Gastroesophageal sphincter (tissue), 4 donors: ENCODE measurements at regions not wholly inside any gene's neighbourhood (a gene's known extent, or its start where the extent isn't known, plus 50 kb on each side); places are given as distances from the start of the nearest gene placed in this dataset.

ENCODE experiments used
- ATAC-seq: fragments of 150-250 bp; one replicate; pipeline ENCODE4 v1.9.1; 2016; ENCODE audit warnings: mild to moderate bottlenecking, moderate library complexity
- H3K27ac ChIP-seq, 4 donors: fragments of 200-600 bp; sonication (generic) in 3 of 4; 1 replicate in 3 of 4; 2 replicates in 1 of 4; pipeline ENCODE4 v1.5.1; 2016 to 2019
- H3K27me3 ChIP-seq: fragments of 200-600 bp; sonication (generic); one replicate; pipeline ENCODE4 v1.5.1; 2019
- H3K36me3 ChIP-seq, 2 donors: fragments of 200-600 bp; sonication (generic); one replicate each; pipeline ENCODE4 v1.5.1; 2019; ENCODE audit warnings: control low read depth in 1 of 2
- H3K4me1 ChIP-seq, 3 donors: fragments of 200-600 bp; sonication (generic); 1 replicate in 2 of 3; 2 replicates in 1 of 3; pipeline ENCODE4 v1.5.1; 2016 to 2019; ENCODE audit warnings: control low read depth in 2 of 3
- H3K4me3 ChIP-seq, 2 donors: fragments of 200-600 bp; sonication (generic); one replicate each; pipeline ENCODE4 v1.5.1; 2019; ENCODE audit warnings: mild to moderate bottlenecking in 1 of 2, moderate library complexity in 1 of 2
- H3K9me3 ChIP-seq, 3 donors: fragments of 200-600 bp; sonication (generic); one replicate each; pipeline ENCODE4 v1.5.1; 2017 to 2019; ENCODE audit warnings: control low read depth in 2 of 3
- EP300 ChIP-seq: sonication (generic); formaldehyde crosslinking; IDR thresholded peaks from one replicate; pipeline ENCODE4 v1.6.1; 2017; ENCODE audit warnings: antibody characterized with exemption, mild to moderate bottlenecking
- POLR2A ChIP-seq, 2 donors: fragments of 450-650 bp; IDR thresholded peaks; one replicate each; pipeline ENCODE4 v1.6.1; 2017; ENCODE audit warnings: antibody characterized with exemption in 2 of 2, mild to moderate bottlenecking in 2 of 2, moderate library complexity in 1 of 2
- POLR2AphosphoS5 ChIP-seq: sonication (generic); formaldehyde crosslinking; IDR thresholded peaks from one replicate; pipeline ENCODE4 v1.6.1; 2017; ENCODE audit warnings: antibody characterized with exemption
- WGBS, 2 donors: methylation state at CpG; one replicate each; pipeline ENCODE4 v1.1.5; 2018; ENCODE audit warnings: low coverage in 1 of 2; 5-methylcytosine and 5-hydroxymethylcytosine counted together
- TF ChIP-seq, protein P1 (sequence below), 4 experiments: fragments of 200-600 bp in 2 of 4; fragments of 450-650 bp in 2 of 4; sonication (generic) in 1 of 4; IDR thresholded peaks; one replicate each; pipeline ENCODE4 v1.5.1; 2017 to 2019; ENCODE audit warnings: antibody characterized with exemption in 4 of 4, mild to moderate bottlenecking in 2 of 4, moderate library complexity in 2 of 4

DNA sequence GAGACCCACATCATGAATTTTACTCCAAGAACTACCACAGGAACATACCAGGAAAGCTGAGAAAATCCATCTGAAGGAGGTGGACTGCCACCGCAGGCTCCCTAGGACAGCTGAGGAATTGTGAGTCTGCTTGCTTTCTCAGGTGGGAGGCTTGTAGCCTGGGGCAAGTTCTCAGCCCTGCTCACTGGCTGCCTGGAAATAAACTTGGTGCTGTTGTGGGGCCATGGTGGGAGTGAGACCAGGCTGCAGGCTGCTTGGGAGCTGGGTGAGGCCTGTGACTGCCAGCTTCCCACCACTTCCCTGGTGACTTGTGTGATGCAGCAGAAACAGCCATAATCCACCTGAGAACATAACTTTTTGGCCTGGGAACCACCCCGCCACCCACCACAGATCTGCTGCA lies 132.7 kb upstream of the RAG2 start:
- peaks cover 0 to 8% (median 0%) of the 10 kb centered on the region in 3 donors for H3K9me3 ChIP-seq
- no peak for ATAC-seq
- H3K4me3 ChIP-seq, result no peak overlapping the region
- 100% methylated on average over 1 of the region's 2 CpGs; no CpG with 5 or more reads in 1 of the 2 donors for WGBS, 2 donors
- no peaks in the 10 kb centered on the region for H3K27me3 ChIP-seq
- TF ChIP-seq POLR2A (IDR thresholded peaks at IDR 0.05) (no peak), POLR2AphosphoS5 (no peak), EP300 (no peak)
- TF ChIP-seq, protein P1, sequence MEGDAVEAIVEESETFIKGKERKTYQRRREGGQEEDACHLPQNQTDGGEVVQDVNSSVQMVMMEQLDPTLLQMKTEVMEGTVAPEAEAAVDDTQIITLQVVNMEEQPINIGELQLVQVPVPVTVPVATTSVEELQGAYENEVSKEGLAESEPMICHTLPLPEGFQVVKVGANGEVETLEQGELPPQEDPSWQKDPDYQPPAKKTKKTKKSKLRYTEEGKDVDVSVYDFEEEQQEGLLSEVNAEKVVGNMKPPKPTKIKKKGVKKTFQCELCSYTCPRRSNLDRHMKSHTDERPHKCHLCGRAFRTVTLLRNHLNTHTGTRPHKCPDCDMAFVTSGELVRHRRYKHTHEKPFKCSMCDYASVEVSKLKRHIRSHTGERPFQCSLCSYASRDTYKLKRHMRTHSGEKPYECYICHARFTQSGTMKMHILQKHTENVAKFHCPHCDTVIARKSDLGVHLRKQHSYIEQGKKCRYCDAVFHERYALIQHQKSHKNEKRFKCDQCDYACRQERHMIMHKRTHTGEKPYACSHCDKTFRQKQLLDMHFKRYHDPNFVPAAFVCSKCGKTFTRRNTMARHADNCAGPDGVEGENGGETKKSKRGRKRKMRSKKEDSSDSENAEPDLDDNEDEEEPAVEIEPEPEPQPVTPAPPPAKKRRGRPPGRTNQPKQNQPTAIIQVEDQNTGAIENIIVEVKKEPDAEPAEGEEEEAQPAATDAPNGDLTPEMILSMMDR (IDR thresholded peaks at IDR 0.05), result no peak
- H3K27ac ChIP-seq, result no peak overlapping the region
- no peaks in the 10 kb centered on the region for H3K4me1 ChIP-seq
- no peaks in the 10 kb centered on the region for H3K36me3 ChIP-seq

DNA sequence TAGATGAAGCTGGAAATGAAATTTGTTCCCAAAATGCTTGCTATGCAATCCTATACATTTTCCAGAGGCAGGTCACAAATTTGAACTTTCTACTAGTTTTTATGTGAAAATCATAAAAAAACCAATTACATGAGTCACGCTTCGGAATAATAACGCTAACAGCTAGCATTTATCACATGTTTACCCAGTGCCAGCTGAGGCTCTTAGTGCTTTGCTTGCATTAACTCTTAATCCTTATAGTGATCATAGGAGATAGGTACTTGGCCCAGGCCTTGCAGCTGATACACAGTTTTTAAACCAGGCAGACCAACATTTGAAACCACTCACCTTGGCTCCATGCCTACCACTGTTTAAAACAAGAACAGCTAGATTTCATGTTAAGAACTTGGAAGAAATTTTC lies 131.8 kb upstream of the RAG2 start:
- TF ChIP-seq POLR2AphosphoS5, result no peak
- no peak for TF ChIP-seq POLR2A (IDR thresholded peaks at IDR 0.05)
- TF ChIP-seq, protein P1 (IDR thresholded peaks at IDR 0.05), result no peak
- TF ChIP-seq EP300, result no peak
- Histone ChIP-seq H3K27ac (no peak overlapping the region), H3K27me3 (no peaks in the 10 kb centered on the region), H3K4me1 (no peaks in the 10 kb centered on the region), H3K4me3 (no peak overlapping the region), H3K36me3 (no peaks in the 10 kb centered on the region), H3K9me3 (no peaks in the 10 kb centered on the region)
- WGBS, 2 donors, result 43 to 70% methylated on average over 2 to 3 of the region's 3 CpGs
- no peak for ATAC-seq

DNA sequence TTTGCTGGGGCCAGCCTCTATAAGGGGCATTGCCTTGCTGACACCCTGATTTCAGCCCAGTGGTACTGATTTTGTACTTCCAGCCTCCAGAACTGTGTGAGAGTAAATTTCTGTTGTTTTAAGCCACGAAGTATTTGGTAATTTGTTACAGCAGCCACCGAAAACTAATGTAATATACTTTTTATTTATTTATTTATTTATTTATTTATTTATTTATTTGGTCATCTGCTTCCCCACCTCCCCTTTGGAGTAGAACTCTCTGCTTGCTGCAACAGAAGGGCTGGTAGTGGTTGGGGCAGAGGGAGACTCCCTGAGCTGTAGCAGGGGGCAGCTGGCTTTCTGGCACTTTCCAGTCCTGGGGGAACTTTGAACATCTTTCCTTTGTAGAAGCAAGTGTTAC lies 128.4 kb upstream of the RAG2 start:
- Histone ChIP-seq H3K9me3 (no peaks in the 10 kb centered on the region), H3K4me1 (no peaks in the 10 kb centered on the region), H3K4me3 (no peak overlapping the region), H3K27me3 (no peaks in the 10 kb centered on the region), H3K27ac (no peak overlapping the region), H3K36me3 (no peaks in the 10 kb centered on the region)
- WGBS, 2 donors, result 70% methylated on average over 2 of the region's 2 CpGs; no CpG with 5 or more reads in 1 of the 2 donors
- TF ChIP-seq, protein P1 (IDR thresholded peaks at IDR 0.05), result no peak
- TF ChIP-seq POLR2A (IDR thresholded peaks at IDR 0.05), result no peak
- TF ChIP-seq POLR2AphosphoS5, result no peak
- no peak for TF ChIP-seq EP300
- no peak for ATAC-seq

DNA sequence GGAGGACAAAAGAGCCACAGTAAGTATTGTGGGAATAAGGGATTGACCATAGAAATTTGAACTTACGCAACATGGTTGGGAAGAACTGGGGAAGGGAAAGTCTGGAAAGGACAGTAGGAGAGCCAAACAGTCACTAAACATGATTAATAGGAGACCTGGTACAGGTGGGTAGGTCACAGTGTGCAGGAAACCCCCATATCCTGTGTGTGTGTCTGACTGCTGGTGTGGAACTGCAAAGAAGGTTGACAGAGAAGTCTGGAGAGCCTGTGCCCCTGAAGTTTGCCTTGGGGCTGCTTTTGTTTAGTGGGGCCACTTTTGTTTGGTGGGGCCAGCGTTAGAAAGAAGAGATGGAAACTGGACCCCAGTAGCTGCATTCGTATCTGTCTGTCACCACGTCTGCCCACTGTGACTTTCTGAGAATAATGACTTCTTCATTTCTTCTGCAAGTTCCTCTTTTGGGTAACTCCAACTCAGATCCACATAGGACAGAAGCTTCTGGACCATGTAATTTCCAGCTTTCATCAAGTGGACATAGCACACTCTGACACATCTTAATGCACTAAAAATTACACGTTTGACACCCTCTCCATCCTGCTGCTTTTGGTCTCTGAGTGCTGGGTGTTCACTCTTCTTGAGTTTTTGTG lies 126.8 kb upstream of the RAG2 start:
- Histone ChIP-seq H3K4me1 (no peaks in the 10 kb centered on the region), H3K36me3 (no peaks in the 10 kb centered on the region), H3K9me3 (no peaks in the 10 kb centered on the region), H3K4me3 (no peak overlapping the region), H3K27ac (no peak overlapping the region), H3K27me3 (no peaks in the 10 kb centered on the region)
- TF ChIP-seq POLR2AphosphoS5 (no peak), POLR2A (IDR thresholded peaks at IDR 0.05) (no peak), EP300 (no peak)
- TF ChIP-seq, protein P1 (IDR thresholded peaks at IDR 0.05), result no peak
- 68 to 82% methylated on average over 5 of the region's 5 CpGs for WGBS, 2 donors
- no peak for ATAC-seq

DNA sequence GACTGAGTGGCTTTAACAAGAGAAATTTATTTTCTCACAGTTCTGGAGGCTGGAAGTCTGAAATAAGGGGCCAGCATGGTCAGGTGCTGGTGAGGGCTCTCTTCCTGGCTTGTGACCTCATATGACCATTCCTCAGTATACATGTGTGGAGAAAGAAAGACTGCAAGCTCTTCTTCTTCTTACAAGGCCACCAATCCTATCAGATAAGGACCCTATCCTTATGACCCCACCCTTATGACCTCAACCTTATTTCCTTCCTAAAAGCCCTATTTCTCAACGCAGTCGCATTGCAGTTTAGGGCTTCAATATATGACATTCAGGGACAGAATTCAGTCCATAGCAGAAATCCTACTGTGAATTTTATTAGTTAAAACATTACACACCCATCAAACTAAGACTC lies 124.4 kb upstream of the RAG2 start:
- TF ChIP-seq POLR2A (IDR thresholded peaks at IDR 0.05) (no peak), EP300 (no peak), POLR2AphosphoS5 (no peak)
- TF ChIP-seq, protein P1 (IDR thresholded peaks at IDR 0.05), result no peak
- Histone ChIP-seq H3K9me3 (no peaks in the 10 kb centered on the region), H3K4me1 (no peaks in the 10 kb centered on the region), H3K4me3 (no peak overlapping the region), H3K27me3 (no peaks in the 10 kb centered on the region), H3K36me3 (no peaks in the 10 kb centered on the region), H3K27ac (no peak overlapping the region)
- no peak for ATAC-seq
- WGBS, 2 donors, result 85 to 90% methylated on average over 2 of the region's 2 CpGs
